GM12878 (cell line): ENCODE measurements at regions not wholly inside any gene's neighbourhood (a gene's known extent, or its start where the extent isn't known, plus 50 kb on each side); places are given as distances from the start of the nearest gene placed in this dataset.

Experiments
- ATAC-seq: fragments of 200-7000 bp; cut with Tn5 transposase; 3 replicates; pipeline ENCODE4 v1.9.1; 2020; ENCODE audit warnings: mild to moderate bottlenecking, moderate library complexity
- BruUV-seq: library from RNA; stranded (reverse); fragments of 400-500 nt; replicated peaks from 2 replicates; lab custom pipeline; 2021; lab: Mats Ljungman, UMichigan
- CTCF ChIA-PET: fragments of 300-600 bp; sonication (Branson Sonifier 250); formaldehyde crosslinking; extraction: SDS; loops from one replicate; lab custom pipeline; 2021; ENCODE audit warnings: inconsistent platforms; lab: Yijun Ruan, JAX
- POLR2A ChIA-PET: fragments of 350-600 bp; formaldehyde crosslinking; extraction: SDS; loops from one replicate; lab custom pipeline; 2021; ENCODE audit warnings: inconsistent platforms; lab: Charles Lee
- RAD21 ChIA-PET: fragments of 300-600 bp; sonication (Branson Sonifier 250); formaldehyde crosslinking; loops from one replicate; lab custom pipeline; 2023; ENCODE audit warnings: antibody characterized with exemption; ENCODE audit not compliant: unreplicated experiment; lab: Charles Lee
- SMC1A ChIA-PET: fragments of 300-600 bp; sonication (Branson Sonifier 250); formaldehyde crosslinking; loops from one replicate; lab custom pipeline; 2023; ENCODE audit not compliant: unreplicated experiment, uncharacterized antibody; lab: Charles Lee
- DNase-seq: peaks from one replicate; pipeline ENCODE4 v3.0.0-alpha.2; 2011; ENCODE audit warnings: low read depth, low spot score
- FAIRE-seq: peaks from 3 replicates; lab custom pipeline; 2011; peaks lifted over from hg19 to GRCh38; lab: Jason Lieb, UNC
- H2AFZ ChIP-seq: 2 replicates; pipeline ENCODE4 v1.6.0; 2011; ENCODE audit warnings: low read depth, low read length, control low read depth; ENCODE audit not compliant: control insufficient read depth
- H3K27ac ChIP-seq: 2 replicates; pipeline ENCODE4 v1.5.1; 2011; ENCODE audit warnings: control low read depth; ENCODE audit not compliant: control insufficient read depth, insufficient read depth
- H3K27me3 ChIP-seq, 2 experiments: replicated peaks in 1 of 2; 2 replicates each; pipeline versions ENCODE4 v1.6.0 to v1.6.1; 2011; ENCODE audit warnings: low read length in 1 of 2; ENCODE audit not compliant: control insufficient read depth in 2 of 2, insufficient read depth in 2 of 2
- H3K36me3 ChIP-seq, 2 experiments: 2 replicates each; pipeline ENCODE4 v1.5.1; 2011; ENCODE audit warnings: low read length in 1 of 2; ENCODE audit not compliant: control insufficient read depth in 2 of 2, insufficient read depth in 2 of 2
- H3K4me1 ChIP-seq: 2 replicates; pipeline ENCODE4 v1.6.1; 2011; ENCODE audit warnings: mild to moderate bottlenecking, low read length, moderate library complexity, mixed read lengths; ENCODE audit not compliant: control insufficient read depth, insufficient read depth
- H3K4me2 ChIP-seq: 2 replicates; pipeline ENCODE4 v1.6.0; 2011; ENCODE audit warnings: control low read depth; ENCODE audit not compliant: control insufficient read depth, insufficient read depth
- H3K4me3 ChIP-seq: fragments of 200-600 bp; sonication (generic); 2 replicates; pipeline ENCODE4 v1.5.1; 2016
- H3K79me2 ChIP-seq: 2 replicates; pipeline ENCODE4 v1.6.0; 2011; ENCODE audit warnings: low read length; ENCODE audit not compliant: control insufficient read depth, insufficient read depth
- H3K9ac ChIP-seq: 2 replicates; pipeline ENCODE4 v1.8.0; 2011; ENCODE audit warnings: low read length, control low read depth, mixed read lengths; ENCODE audit not compliant: control insufficient read depth, insufficient read depth
- H3K9me3 ChIP-seq: replicated peaks from 3 replicates; pipeline ENCODE4 v1.5.1; 2011; ENCODE audit warnings: mild to moderate bottlenecking, low read length; ENCODE audit not compliant: control insufficient read depth, insufficient read depth
- H4K20me1 ChIP-seq: 2 replicates; pipeline ENCODE4 v1.6.0; 2011; ENCODE audit not compliant: control insufficient read depth, insufficient read depth
- ATF2 ChIP-seq: IDR thresholded peaks from 2 replicates; pipeline ENCODE4 v1.6.1; 2012; ENCODE audit warnings: low read length, inconsistent platforms
- BACH1 ChIP-seq: fragments of 450-650 bp; IDR thresholded peaks from 2 replicates; pipeline ENCODE4 v1.6.1; 2017; ENCODE audit warnings: mild to moderate bottlenecking, borderline replicate concordance
- BCL11A ChIP-seq: IDR thresholded peaks from 2 replicates; pipeline ENCODE4 v1.6.1; 2011; ENCODE audit warnings: low read depth, low read length
- CEBPB ChIP-seq, 2 experiments: fragments of 150-350 bp in 1 of 2; IDR thresholded peaks; 2 replicates each; pipeline ENCODE4 v1.6.1; 2012 to 2014; ENCODE audit warnings: low read depth in 2 of 2, low read length in 2 of 2, borderline replicate concordance in 1 of 2, inconsistent platforms in 1 of 2
- NFYA ChIP-seq: IDR thresholded peaks from 2 replicates; pipeline ENCODE4 v1.6.1; 2011; ENCODE audit warnings: low read depth, mild to moderate bottlenecking, low read length, improper control_type of control experiment, borderline replicate concordance
- SMC3 ChIP-seq: IDR thresholded peaks from 2 replicates; pipeline ENCODE4 v1.6.1; 2011; ENCODE audit warnings: low read length, improper control_type of control experiment, borderline replicate concordance
- STAT1 ChIP-seq: fragments of 450-650 bp; conservative IDR thresholded peaks from 2 replicates; pipeline ENCODE4 v1.6.1; 2014; ENCODE audit warnings: antibody characterized with exemption, mild to moderate bottlenecking
- WGBS: methylation state at CpG from one replicate; pipeline ENCODE4 v1.1.6; 2016; ENCODE audit warnings: low lambda C conversion rate; ENCODE audit not compliant: insufficient replicate concordance, insufficient coverage; ENCODE audit errors: missing lambda C conversion rate; 5-methylcytosine and 5-hydroxymethylcytosine counted together
- in situ Hi-C: fragments of 300-500 bp; cut with MboI; formaldehyde crosslinking; loops from 9 replicates; pipeline ENCODE4 v1.14.3; 2018; ENCODE audit warnings: mixed read lengths
- intact Hi-C: fragments of 100-400 bp; cut with micrococcal nuclease; formaldehyde crosslinking; loops from one replicate; pipeline ENCODE4 v1.14.2; 2022; ENCODE audit not compliant: unreplicated experiment
- TF ChIP-seq, protein P1 (sequence below): fragments of 450-650 bp; IDR thresholded peaks from 2 replicates; pipeline ENCODE4 v1.6.1; 2016; ENCODE audit warnings: mild to moderate bottlenecking
- TF ChIP-seq, protein P2 (sequence below): fragments of 450-650 bp; IDR thresholded peaks from 2 replicates; pipeline ENCODE4 v1.6.1; 2017; ENCODE audit warnings: mild to moderate bottlenecking, moderate library complexity
- TF ChIP-seq, protein P3 (sequence below): IDR thresholded peaks from 2 replicates; pipeline ENCODE4 v1.6.1; 2011; ENCODE audit warnings: mild to moderate bottlenecking, low read depth, low read length, moderate library complexity; ENCODE audit not compliant: insufficient replicate concordance

DNA sequence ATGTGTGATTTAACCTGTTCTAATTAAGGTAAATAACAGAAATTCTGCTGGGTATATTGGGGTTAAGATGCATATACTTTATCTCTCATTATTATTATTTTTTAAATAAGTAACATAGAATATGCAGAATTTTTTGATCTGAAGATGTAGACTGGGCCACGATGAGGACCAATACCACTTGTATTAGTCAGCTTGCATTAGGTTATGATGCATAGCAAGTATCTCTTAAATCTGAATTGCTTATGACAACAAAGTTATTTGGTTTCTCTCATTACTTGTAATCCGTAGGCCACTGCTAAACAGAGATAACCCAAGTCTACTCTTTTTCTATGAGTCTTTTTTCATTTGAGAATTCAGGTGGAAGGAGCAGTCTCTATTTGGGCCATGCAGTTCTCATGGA lies 145.5 kb upstream of the NOVA1 start:
- RAD21 ChIA-PET = no interaction called here
- no peak for ATAC-seq
- H3K27ac ChIP-seq = no peak overlapping the region
- no peaks in the 10 kb centered on the region for H3K4me1 ChIP-seq
- no peak overlapping the region for H3K9ac ChIP-seq
- no peak overlapping the region for H3K4me2 ChIP-seq
- H3K79me2 ChIP-seq = no peaks in the 10 kb centered on the region
- in situ Hi-C loops = no loop called here
- 3% methylated on average over 2 of the region's 2 CpGs for WGBS
- TF ChIP-seq, protein P1, sequence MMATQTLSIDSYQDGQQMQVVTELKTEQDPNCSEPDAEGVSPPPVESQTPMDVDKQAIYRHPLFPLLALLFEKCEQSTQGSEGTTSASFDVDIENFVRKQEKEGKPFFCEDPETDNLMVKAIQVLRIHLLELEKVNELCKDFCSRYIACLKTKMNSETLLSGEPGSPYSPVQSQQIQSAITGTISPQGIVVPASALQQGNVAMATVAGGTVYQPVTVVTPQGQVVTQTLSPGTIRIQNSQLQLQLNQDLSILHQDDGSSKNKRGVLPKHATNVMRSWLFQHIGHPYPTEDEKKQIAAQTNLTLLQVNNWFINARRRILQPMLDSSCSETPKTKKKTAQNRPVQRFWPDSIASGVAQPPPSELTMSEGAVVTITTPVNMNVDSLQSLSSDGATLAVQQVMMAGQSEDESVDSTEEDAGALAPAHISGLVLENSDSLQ = no peak
- TF ChIP-seq, all 136 proteins: peak for 0
- H3K36me3 ChIP-seq = no peaks in the 10 kb centered on the region
- BruUV-seq = no TSS peak
- no peak overlapping the region for H3K4me3 ChIP-seq
- H3K27me3 ChIP-seq = no peaks in the 10 kb centered on the region
- H3K9me3 ChIP-seq = no peaks in the 10 kb centered on the region
- CTCF ChIA-PET = no interaction called here
- FAIRE-seq (no peak), DNase-seq (no peak)
- SMC1A ChIA-PET = no interaction called here
- POLR2A ChIA-PET = no interaction called here
- no peaks in the 10 kb centered on the region for H4K20me1 ChIP-seq
- intact Hi-C loops = no loop called here
- H2AFZ ChIP-seq = no peak overlapping the region

DNA sequence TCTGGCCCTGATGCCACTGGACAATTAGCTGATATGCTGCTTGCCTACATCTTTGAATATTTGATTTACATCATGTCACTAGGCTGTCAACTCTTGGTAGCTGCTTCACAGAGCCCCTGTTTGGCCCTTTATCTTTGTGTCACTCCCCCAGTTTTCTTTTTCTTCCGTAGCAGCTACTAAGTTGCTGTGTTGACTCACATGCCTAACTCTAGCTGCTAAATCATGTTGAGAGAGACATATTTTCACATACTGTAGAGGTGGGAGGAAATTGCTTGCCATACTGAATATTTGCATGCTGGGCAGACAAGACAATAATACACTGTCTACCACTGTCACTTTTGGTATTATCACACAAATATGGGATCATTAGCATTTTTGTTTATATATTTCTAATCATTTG lies 147.1 kb upstream of the NOVA1 start:
- no peaks in the 10 kb centered on the region for H3K9me3 ChIP-seq
- H2AFZ ChIP-seq = no peak overlapping the region
- H3K4me1 ChIP-seq = no peaks in the 10 kb centered on the region
- H3K27me3 ChIP-seq = no peaks in the 10 kb centered on the region
- ATAC-seq (no peak), FAIRE-seq (no peak), DNase-seq (no peak)
- H3K36me3 ChIP-seq = no peaks in the 10 kb centered on the region
- intact Hi-C loops (no loop called here), in situ Hi-C loops (no loop called here)
- SMC1A ChIA-PET = no interaction called here
- no peak overlapping the region for H3K4me2 ChIP-seq
- 33% methylated on average over 1 of the region's 1 CpG for WGBS
- POLR2A ChIA-PET = no interaction called here
- CTCF ChIA-PET = no interaction called here
- H3K9ac ChIP-seq = no peak overlapping the region
- H3K4me3 ChIP-seq = no peak overlapping the region
- RAD21 ChIA-PET = no interaction called here
- H4K20me1 ChIP-seq = no peaks in the 10 kb centered on the region
- no TSS peak for BruUV-seq
- H3K27ac ChIP-seq = no peak overlapping the region
- no peaks in the 10 kb centered on the region for H3K79me2 ChIP-seq
- TF ChIP-seq STAT1 = no peak
- TF ChIP-seq SMC3 = no peak
- TF ChIP-seq BACH1 = no peak
- TF ChIP-seq, protein P2, sequence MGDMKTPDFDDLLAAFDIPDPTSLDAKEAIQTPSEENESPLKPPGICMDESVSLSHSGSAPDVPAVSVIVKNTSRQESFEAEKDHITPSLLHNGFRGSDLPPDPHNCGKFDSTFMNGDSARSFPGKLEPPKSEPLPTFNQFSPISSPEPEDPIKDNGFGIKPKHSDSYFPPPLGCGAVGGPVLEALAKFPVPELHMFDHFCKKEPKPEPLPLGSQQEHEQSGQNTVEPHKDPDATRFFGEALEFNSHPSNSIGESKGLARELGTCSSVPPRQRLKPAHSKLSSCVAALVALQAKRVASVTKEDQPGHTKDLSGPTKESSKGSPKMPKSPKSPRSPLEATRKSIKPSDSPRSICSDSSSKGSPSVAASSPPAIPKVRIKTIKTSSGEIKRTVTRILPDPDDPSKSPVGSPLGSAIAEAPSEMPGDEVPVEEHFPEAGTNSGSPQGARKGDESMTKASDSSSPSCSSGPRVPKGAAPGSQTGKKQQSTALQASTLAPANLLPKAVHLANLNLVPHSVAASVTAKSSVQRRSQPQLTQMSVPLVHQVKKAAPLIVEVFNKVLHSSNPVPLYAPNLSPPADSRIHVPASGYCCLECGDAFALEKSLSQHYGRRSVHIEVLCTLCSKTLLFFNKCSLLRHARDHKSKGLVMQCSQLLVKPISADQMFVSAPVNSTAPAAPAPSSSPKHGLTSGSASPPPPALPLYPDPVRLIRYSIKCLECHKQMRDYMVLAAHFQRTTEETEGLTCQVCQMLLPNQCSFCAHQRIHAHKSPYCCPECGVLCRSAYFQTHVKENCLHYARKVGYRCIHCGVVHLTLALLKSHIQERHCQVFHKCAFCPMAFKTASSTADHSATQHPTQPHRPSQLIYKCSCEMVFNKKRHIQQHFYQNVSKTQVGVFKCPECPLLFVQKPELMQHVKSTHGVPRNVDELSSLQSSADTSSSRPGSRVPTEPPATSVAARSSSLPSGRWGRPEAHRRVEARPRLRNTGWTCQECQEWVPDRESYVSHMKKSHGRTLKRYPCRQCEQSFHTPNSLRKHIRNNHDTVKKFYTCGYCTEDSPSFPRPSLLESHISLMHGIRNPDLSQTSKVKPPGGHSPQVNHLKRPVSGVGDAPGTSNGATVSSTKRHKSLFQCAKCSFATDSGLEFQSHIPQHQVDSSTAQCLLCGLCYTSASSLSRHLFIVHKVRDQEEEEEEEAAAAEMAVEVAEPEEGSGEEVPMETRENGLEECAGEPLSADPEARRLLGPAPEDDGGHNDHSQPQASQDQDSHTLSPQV = no peak
- no peak for TF ChIP-seq CEBPB (IDR thresholded peaks at IDR 0.05; ENCODE audit: borderline replicate concordance in 1 of 2, low read depth in 2 of 2, low read length in 2 of 2)
- TF ChIP-seq, protein P3, sequence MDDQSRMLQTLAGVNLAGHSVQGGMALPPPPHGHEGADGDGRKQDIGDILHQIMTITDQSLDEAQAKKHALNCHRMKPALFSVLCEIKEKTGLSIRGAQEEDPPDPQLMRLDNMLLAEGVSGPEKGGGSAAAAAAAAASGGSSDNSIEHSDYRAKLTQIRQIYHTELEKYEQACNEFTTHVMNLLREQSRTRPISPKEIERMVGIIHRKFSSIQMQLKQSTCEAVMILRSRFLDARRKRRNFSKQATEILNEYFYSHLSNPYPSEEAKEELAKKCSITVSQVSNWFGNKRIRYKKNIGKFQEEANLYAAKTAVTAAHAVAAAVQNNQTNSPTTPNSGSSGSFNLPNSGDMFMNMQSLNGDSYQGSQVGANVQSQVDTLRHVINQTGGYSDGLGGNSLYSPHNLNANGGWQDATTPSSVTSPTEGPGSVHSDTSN = no peak
- no peak for TF ChIP-seq BCL11A
- no peak for TF ChIP-seq ATF2
- no peak for TF ChIP-seq NFYA
